T-cell (primary cell): ENCODE measurements at regions not wholly inside any gene's neighbourhood (a gene's known extent, or its start where the extent isn't known, plus 50 kb on each side); places are given as distances from the start of the nearest gene placed in this dataset.

Experiments used
- ATAC-seq, 4 experiments: fragments of 200-7000 bp in 3 of 4; fragments of 150-1000 bp in 1 of 4; cut with Tn5 transposase; replicated peaks in 1 of 4; 1 replicate in 3 of 4; 2 replicates in 1 of 4; pipeline ENCODE4 v1.10.0; 2021; ENCODE audit warnings: moderate library complexity in 3 of 4, mild to moderate bottlenecking in 2 of 4, moderate number of reproducible peaks in 1 of 4
- CTCF ChIA-PET, 2 donors: fragments of 300-600 bp; sonication (Branson Sonifier 250); formaldehyde crosslinking; loops; one replicate each; lab custom pipeline; 2022; ENCODE audit warnings: antibody characterized with exemption in 2 of 2; lab: Charles Lee
- POLR2A ChIA-PET, 2 donors: fragments of 300-600 bp; sonication (Branson Sonifier 250); formaldehyde crosslinking; loops; one replicate each; lab custom pipeline; 2022; ENCODE audit warnings: antibody characterized with exemption in 2 of 2; lab: Charles Lee
- DNase-seq, 35 experiments: peaks; one replicate each; pipeline versions ENCODE4 v3.0.0 to v3.0.0-alpha.2; 2013 to 2023
- H3K27ac ChIP-seq: one replicate; pipeline ENCODE4 v1.5.1; 2013; ENCODE audit warnings: low read length
- H3K27me3 ChIP-seq, 2 experiments: replicated peaks in 1 of 2; 1 replicate in 1 of 2; 2 replicates in 1 of 2; pipeline versions ENCODE4 v1.6.1 to v1.7.0; 2013; ENCODE audit warnings: low read length in 1 of 2, mixed read lengths in 1 of 2; ENCODE audit not compliant: control insufficient read depth in 2 of 2, insufficient read depth in 2 of 2; ENCODE audit errors: extremely low read depth in 1 of 2
- H3K36me3 ChIP-seq, 2 donors: 1 replicate in 1 of 2; 2 replicates in 1 of 2; pipeline versions ENCODE4 v1.6.1 to v1.7.0; 2013; ENCODE audit warnings: low read length in 1 of 2; ENCODE audit not compliant: control insufficient read depth in 2 of 2, insufficient read depth in 1 of 2; ENCODE audit errors: extremely low read depth in 1 of 2
- H3K4me1 ChIP-seq, 2 experiments: 1 replicate in 1 of 2; 2 replicates in 1 of 2; pipeline versions ENCODE4 v1.6.1 to v1.7.0; 2013; ENCODE audit warnings: low read length in 2 of 2, mixed read lengths in 1 of 2; ENCODE audit not compliant: insufficient read depth in 2 of 2, control insufficient read depth in 1 of 2; ENCODE audit errors: extremely low read depth in 1 of 2
- H3K4me3 ChIP-seq, 2 donors: 1 replicate in 1 of 2; 2 replicates in 1 of 2; pipeline versions ENCODE4 v1.5.1 to v1.7.0; 2013; ENCODE audit warnings: mild to moderate bottlenecking in 2 of 2, low read length in 1 of 2, moderate library complexity in 1 of 2; ENCODE audit not compliant: control insufficient read depth in 1 of 2; ENCODE audit errors: extremely low read depth in 1 of 2
- H3K9me3 ChIP-seq: 2 replicates; pipeline ENCODE4 v1.7.0; 2013
- H3K27ac Mint-ChIP-seq, 2 donors: one replicate each; pipeline ENCODE4 v1.8.0; 2020 to 2021; ENCODE audit warnings: mild to moderate bottlenecking in 2 of 2, mixed read lengths in 2 of 2
- H3K27me3 Mint-ChIP-seq, 2 donors: one replicate each; pipeline ENCODE4 v1.8.0; 2021 to 2022; ENCODE audit warnings: mixed read lengths in 2 of 2
- H3K36me3 Mint-ChIP-seq: one replicate; pipeline ENCODE4 v1.8.0; 2021; ENCODE audit warnings: mixed read lengths
- H3K4me1 Mint-ChIP-seq, 3 donors: one replicate each; pipeline ENCODE4 v1.8.0; 2020 to 2022; ENCODE audit warnings: mixed read lengths in 3 of 3, mild to moderate bottlenecking in 1 of 3
- H3K4me3 Mint-ChIP-seq, 3 donors: one replicate each; pipeline ENCODE4 v1.8.0; 2020 to 2022; ENCODE audit warnings: mild to moderate bottlenecking in 3 of 3, mixed read lengths in 3 of 3, moderate library complexity in 3 of 3
- H3K9me3 Mint-ChIP-seq, 3 donors: one replicate each; pipeline ENCODE4 v1.8.0; 2020 to 2022; ENCODE audit warnings: mixed read lengths in 3 of 3
- WGBS: methylation state at CpG from one replicate; pipeline ENCODE4 v1.1.5; 2013; ENCODE audit warnings: missing lambda C conversion rate; ENCODE audit not compliant: insufficient coverage; 5-methylcytosine and 5-hydroxymethylcytosine counted together

DNA sequence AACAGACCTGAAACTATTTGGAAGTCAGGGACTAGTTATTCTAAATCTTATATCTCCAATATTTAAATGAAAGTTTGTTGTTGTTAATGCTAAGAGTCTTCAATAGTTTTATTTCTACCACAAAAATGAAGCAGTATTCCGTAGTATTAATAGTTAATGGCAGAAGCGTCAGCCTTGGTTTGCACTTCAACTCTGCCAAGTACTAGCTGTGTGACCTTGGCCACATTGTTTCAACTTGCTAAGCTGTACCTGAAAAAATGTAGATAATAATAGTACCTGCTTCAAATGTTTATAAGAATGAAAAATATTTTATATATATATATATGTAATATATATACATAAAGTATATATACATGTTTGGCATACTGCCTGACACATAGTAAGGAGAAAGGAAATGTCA, 354.6 kb upstream of the SATB1 start:
- ATAC-seq (no peak), DNase-seq (no peak)
- no peaks in the 10 kb centered on the region for H3K27me3 Mint-ChIP-seq
- H3K4me1 Mint-ChIP-seq, result peaks cover 33 to 69% (median 47%) of the 10 kb centered on the region in 3 donors
- ChIA-PET CTCF (no interaction called here), POLR2A (no interaction called here)
- Histone ChIP-seq H3K9me3 (no peaks in the 10 kb centered on the region), H3K4me1 (peaks cover 2 to 54% of the 10 kb centered on the region in 2 experiments), H3K36me3 (no peaks in the 10 kb centered on the region), H3K27me3 (no peaks in the 10 kb centered on the region), H3K4me3 (no peak overlapping the region), H3K27ac (no peak overlapping the region)
- H3K27ac Mint-ChIP-seq, result no peak overlapping the region
- no CpG with 5 or more reads among the region's 2 CpGs for WGBS
- H3K4me3 Mint-ChIP-seq, result peak overlapping the region in 1 of 3 donors; percentile 37
- H3K36me3 Mint-ChIP-seq, result no peaks in the 10 kb centered on the region
- H3K9me3 Mint-ChIP-seq, result no peaks in the 10 kb centered on the region

DNA sequence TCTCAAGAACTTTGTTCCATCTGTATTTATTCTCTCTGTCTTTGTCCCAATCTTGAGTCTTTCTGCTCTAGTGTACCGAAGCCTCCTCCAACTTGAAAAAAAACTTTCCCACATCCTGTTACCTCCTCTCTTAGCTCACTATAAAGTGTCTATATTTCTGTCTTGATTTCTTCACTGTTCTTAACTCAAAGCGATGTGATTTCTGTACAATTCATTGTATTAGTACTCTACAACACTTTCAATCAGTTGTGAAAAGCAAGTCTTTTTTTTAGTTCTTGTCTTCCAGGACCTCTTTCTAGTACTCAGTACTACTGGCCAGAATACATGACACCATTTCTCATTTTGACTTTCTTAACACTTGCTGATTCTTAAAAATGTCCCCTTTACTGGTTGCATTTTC, 353.5 kb upstream of the SATB1 start:
- no peaks in the 10 kb centered on the region for H3K9me3 ChIP-seq
- H3K4me3 Mint-ChIP-seq, result peak overlapping the region; percentile 28 to 37 (median 32)
- ChIA-PET CTCF (interaction anchor here in 1 of 2 donors (0.6 to 1.0 kb wide), 3 partner anchors 19 to 390 kb away, joined by 3 to 6 read pairs (median 3); no protein-coding TSS in a partner anchor), POLR2A (interaction anchor here in 1 of 2 donors (1.0 kb wide), 1 partner anchor 21 kb away, joined by 3 read pairs; no protein-coding TSS in a partner anchor)
- H3K27me3 ChIP-seq, result no peaks in the 10 kb centered on the region
- H3K9me3 Mint-ChIP-seq, result no peaks in the 10 kb centered on the region
- H3K36me3 ChIP-seq, result no peaks in the 10 kb centered on the region
- H3K27me3 Mint-ChIP-seq, result no peaks in the 10 kb centered on the region
- peaks cover 35 to 71% (median 52%) of the 10 kb centered on the region in 3 donors for H3K4me1 Mint-ChIP-seq
- peak overlapping the region; percentile 29 to 56 for H3K27ac Mint-ChIP-seq
- no peak overlapping the region for H3K27ac ChIP-seq
- ATAC-seq, result peak; percentile 67 to 92 (median 88)
- 10% methylated on average over 2 of the region's 2 CpGs for WGBS
- peak in 1 of 35 experiments; percentile 37 for DNase-seq
- H3K4me1 ChIP-seq, result peaks cover 2 to 57% of the 10 kb centered on the region in 2 experiments
- no peaks in the 10 kb centered on the region for H3K36me3 Mint-ChIP-seq
- H3K4me3 ChIP-seq, result no peak overlapping the region

DNA sequence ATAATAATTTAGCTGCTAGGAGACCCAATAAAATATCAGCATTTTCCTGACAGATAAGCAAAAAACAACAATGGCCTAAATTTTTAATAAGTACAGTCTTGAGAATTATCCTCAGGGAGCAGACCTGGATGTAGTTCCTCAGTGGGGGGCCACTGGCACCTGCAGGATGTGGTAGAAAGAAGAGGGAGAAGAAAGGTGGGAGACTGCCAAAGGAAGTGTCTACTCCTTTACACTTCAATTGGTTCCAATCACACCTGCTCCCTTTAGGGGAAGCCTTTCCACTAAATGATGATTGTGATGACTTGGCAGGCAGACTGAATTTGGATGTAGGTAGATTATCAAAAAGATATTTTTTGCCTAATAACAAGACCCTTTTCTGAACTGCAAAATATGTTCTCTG, 353.0 kb upstream of the SATB1 start:
- peak overlapping the region in 1 of 3 donors; percentile 37 for H3K4me3 Mint-ChIP-seq
- ATAC-seq (no peak), DNase-seq (no peak)
- H3K4me1 Mint-ChIP-seq, result peaks cover 35 to 72% (median 52%) of the 10 kb centered on the region in 3 donors
- Histone ChIP-seq H3K27ac (no peak overlapping the region), H3K36me3 (no peaks in the 10 kb centered on the region), H3K4me3 (no peak overlapping the region), H3K27me3 (no peaks in the 10 kb centered on the region), H3K4me1 (peaks cover 2 to 59% of the 10 kb centered on the region in 2 experiments), H3K9me3 (no peaks in the 10 kb centered on the region)
- CTCF ChIA-PET, result interaction anchor here in 1 of 2 donors (1.0 kb wide), 2 partner anchors 18 to 20 kb away, joined by 3 read pairs; no protein-coding TSS in a partner anchor
- H3K27ac Mint-ChIP-seq, result peak overlapping the region; percentile 29 to 56
- H3K9me3 Mint-ChIP-seq, result no peaks in the 10 kb centered on the region
- POLR2A ChIA-PET, result interaction anchor here in 1 of 2 donors (1.0 kb wide), 1 partner anchor 20 kb away, joined by 3 read pairs; no protein-coding TSS in a partner anchor
- no peaks in the 10 kb centered on the region for H3K36me3 Mint-ChIP-seq
- H3K27me3 Mint-ChIP-seq, result no peaks in the 10 kb centered on the region

DNA sequence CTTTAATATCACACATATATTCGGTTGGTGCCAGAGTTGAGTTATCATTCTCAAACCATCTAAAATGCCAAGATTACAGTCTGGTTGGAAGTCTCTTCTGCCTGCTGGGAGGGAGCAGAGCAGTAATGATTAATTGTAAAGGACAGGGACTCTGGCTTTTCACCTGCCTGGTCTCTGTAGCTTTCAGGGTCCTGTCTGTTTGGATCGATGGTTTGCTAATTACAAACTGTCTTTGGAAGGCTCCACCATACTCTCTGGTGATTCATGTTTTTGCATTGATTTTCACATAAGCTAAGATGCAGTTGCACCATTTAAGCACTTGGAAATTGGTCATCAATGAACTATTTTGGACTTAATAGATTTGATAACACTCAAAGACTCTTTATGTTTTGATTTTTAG, 350.4 kb upstream of the SATB1 start:
- CTCF ChIA-PET, result interaction anchor here in 1 of 2 donors (0.5 kb wide), 1 partner anchor 16 kb away, joined by 3 read pairs; no protein-coding TSS in a partner anchor

DNA sequence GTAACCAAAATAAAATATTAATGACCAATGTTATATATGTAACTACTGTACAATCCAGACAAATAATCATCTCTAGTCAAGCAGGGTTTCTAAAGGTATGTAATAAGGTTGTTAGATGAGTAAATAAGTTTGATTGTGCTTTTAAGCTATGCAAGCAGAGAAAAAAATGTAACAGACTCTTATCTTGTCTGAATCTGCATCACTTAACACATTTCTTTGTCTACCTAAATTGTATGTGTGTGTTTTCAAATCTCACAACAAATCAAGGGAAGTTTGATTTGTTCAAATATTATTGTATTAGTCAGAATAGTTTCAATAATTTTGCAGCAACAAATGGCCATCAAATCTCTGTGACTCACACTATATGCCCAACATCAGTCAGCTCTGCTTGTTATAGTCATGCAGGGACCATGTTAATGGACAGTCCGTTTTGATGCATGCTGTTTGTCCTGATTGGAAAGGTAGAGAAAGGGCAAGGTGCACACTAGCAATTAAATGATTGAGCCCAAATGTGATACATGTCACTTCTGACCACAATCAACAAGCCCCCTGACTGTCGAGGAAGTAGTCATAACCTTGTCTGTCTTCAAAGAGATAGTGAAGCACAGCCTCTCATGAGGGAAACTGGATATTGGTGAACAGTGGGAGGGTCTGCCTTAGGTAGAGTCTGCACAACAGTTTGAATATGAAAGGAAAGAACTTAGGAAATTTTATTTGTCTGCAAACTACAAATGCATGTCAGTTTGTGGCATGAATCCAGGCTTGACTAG, 349.4 kb upstream of the SATB1 start:
- H3K27me3 Mint-ChIP-seq, result no peaks in the 10 kb centered on the region
- ChIA-PET POLR2A (no interaction called here), CTCF (no interaction called here)
- Histone ChIP-seq H3K4me1 (peaks cover 2 to 48% of the 10 kb centered on the region in 2 experiments), H3K36me3 (no peaks in the 10 kb centered on the region), H3K27me3 (no peaks in the 10 kb centered on the region), H3K27ac (no peak overlapping the region), H3K9me3 (no peaks in the 10 kb centered on the region), H3K4me3 (no peak overlapping the region)
- no peaks in the 10 kb centered on the region for H3K36me3 Mint-ChIP-seq
- no peaks in the 10 kb centered on the region for H3K9me3 Mint-ChIP-seq
- H3K27ac Mint-ChIP-seq, result no peak overlapping the region
- ATAC-seq, result no peak
- peaks cover 24 to 73% (median 44%) of the 10 kb centered on the region in 3 donors for H3K4me1 Mint-ChIP-seq
- DNase-seq, result no peak
- WGBS, result no CpG with 5 or more reads among the region's 2 CpGs
- no peak overlapping the region for H3K4me3 Mint-ChIP-seq

More for the DNA sequence above, 350.4 kb upstream of the SATB1 start:
- Histone ChIP-seq H3K4me3 (no peak overlapping the region), H3K9me3 (no peaks in the 10 kb centered on the region), H3K27ac (no peak overlapping the region), H3K36me3 (no peaks in the 10 kb centered on the region), H3K4me1 (peaks cover 2 to 54% of the 10 kb centered on the region in 2 experiments), H3K27me3 (no peaks in the 10 kb centered on the region)
- WGBS, result no CpG with 5 or more reads among the region's 2 CpGs
- Mint-ChIP-seq H3K4me3 (no peak overlapping the region), H3K27ac (no peak overlapping the region), H3K36me3 (no peaks in the 10 kb centered on the region), H3K27me3 (no peaks in the 10 kb centered on the region), H3K4me1 (peaks cover 24 to 75% (median 44%) of the 10 kb centered on the region in 3 donors), H3K9me3 (no peaks in the 10 kb centered on the region)
- DNase-seq (no peak), ATAC-seq (no peak)
- POLR2A ChIA-PET, result no interaction called here

DNA sequence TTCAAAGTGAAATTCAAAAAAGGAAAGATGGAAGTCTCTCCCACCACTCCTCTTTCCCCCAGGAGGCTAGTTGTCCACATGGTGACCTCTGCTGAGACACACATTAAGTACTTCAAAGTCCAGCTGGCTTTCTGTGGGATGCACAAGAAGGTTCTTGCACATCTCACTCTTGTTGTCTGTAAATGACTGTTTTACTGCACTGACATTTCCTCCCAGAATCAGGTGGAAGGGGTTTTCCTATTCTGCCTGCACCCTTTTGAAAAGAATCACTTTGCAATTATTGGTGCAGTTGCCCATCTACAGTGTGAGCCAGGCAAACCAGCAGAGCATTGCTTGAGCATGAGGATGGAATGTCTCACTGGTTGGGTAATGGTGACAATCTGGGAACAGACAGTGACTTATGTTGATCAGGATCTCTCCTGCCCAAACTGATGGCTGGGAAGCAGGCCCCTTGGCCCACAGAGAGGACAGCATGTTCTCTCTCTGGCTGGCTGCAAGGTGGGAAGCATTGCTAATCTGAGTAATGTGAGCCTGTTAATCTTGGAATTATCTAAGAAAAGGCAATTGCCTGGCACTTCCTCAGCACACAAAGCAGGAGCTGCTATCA, 347.7 kb upstream of the SATB1 start:
- H3K9me3 Mint-ChIP-seq, result no peaks in the 10 kb centered on the region
- no peak overlapping the region for H3K27ac ChIP-seq
- CTCF ChIA-PET, result no interaction called here
- H3K4me1 Mint-ChIP-seq, result peaks cover 8 to 68% (median 28%) of the 10 kb centered on the region in 3 donors
- H3K9me3 ChIP-seq, result no peaks in the 10 kb centered on the region
- H3K36me3 Mint-ChIP-seq, result no peaks in the 10 kb centered on the region
- no peaks in the 10 kb centered on the region for H3K36me3 ChIP-seq
- H3K27me3 ChIP-seq, result no peaks in the 10 kb centered on the region
- peaks cover 0 to 33% of the 10 kb centered on the region in 2 experiments for H3K4me1 ChIP-seq
- no peak overlapping the region for H3K4me3 ChIP-seq
- no peak overlapping the region for H3K4me3 Mint-ChIP-seq
- ATAC-seq, result no peak
- no peak for DNase-seq
- POLR2A ChIA-PET, result no interaction called here
- H3K27ac Mint-ChIP-seq, result no peak overlapping the region
- H3K27me3 Mint-ChIP-seq, result peaks cover 3 to 4% of the 10 kb centered on the region in 2 donors
